ES-I3 (cell line): ENCODE measurements at regions not wholly inside any gene's neighbourhood (a gene's known extent, or its start where the extent isn't known, plus 50 kb on each side); places are given as distances from the start of the nearest gene placed in this dataset.
"Not testable (repeated sequence)": the region's sequence is repeated elsewhere in the genome, so short reads cannot be mapped to it uniquely, and the experiment has no call there.

ENCODE experiments used
- H3K36me3 ChIP-seq: 2 replicates; pipeline ENCODE4 v1.6.1; 2013; ENCODE audit warnings: mild to moderate bottlenecking, low read length, control low read depth, moderate library complexity; ENCODE audit not compliant: insufficient read depth
- H3K4me1 ChIP-seq: 2 replicates; pipeline ENCODE4 v1.6.1; 2013; ENCODE audit warnings: mild to moderate bottlenecking, control low read depth, low read length; ENCODE audit not compliant: insufficient read depth
- H3K9ac ChIP-seq: 2 replicates; pipeline ENCODE4 v1.6.1; 2013; ENCODE audit warnings: low read depth, mild to moderate bottlenecking, low read length, moderate library complexity
- H3K9me3 ChIP-seq: 2 replicates; pipeline ENCODE4 v1.6.1; 2013; ENCODE audit warnings: mild to moderate bottlenecking, low read length, moderate library complexity; ENCODE audit not compliant: control insufficient read depth, insufficient read depth

GRCh38 chr3:28156599-28156998, 84.8 kb upstream of the CMC1 start:
- not testable (repeated sequence) for H3K4me1 ChIP-seq, H3K9ac ChIP-seq, H3K9me3 ChIP-seq, H3K36me3 ChIP-seq

DNA sequence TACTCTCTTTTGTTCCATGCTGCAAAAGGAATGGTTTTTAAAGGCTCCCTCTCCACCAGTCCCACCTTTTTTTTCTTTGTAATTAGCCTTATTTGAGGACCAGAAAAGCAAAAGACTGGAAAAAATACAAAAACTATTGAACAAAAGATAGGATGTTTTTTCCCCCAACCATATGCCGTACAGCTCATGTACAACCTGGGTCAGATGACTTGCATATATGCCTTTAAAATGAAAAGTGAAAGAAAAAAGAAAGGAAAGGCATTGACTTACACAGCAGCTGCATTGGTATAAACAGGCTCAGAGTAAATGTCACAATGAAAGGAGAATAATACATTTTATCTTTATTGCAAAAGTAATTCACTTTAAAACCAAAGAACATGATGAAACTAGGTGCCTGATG, 69.5 kb upstream of the CMC1 start:
- Histone ChIP-seq H3K4me1 (no peaks in the 10 kb centered on the region), H3K9ac (no peak overlapping the region), H3K36me3 (no peaks in the 10 kb centered on the region), H3K9me3 (no peaks in the 10 kb centered on the region)

DNA sequence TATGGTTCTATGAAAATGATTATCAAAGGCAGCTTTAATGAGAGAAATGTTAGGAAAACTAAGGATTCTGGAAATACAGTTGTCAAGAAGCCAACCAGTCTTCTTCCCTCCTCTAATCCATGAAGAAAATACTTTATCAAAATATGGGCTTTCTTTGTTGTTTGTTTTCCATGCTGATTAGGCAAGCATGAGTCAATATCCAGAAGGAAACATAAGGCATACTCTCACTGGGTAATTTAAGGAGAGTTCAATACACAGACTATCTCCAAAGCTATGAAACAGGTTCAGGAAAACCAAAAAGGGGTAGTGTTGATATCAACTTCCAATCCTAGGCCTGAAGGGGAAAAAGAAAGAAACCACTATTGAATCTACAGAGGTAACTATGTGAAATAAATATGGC, 68.7 kb upstream of the CMC1 start:
- H3K9me3 ChIP-seq = no peaks in the 10 kb centered on the region
- H3K9ac ChIP-seq = no peak overlapping the region
- H3K4me1 ChIP-seq = no peaks in the 10 kb centered on the region
- no peaks in the 10 kb centered on the region for H3K36me3 ChIP-seq

GRCh38 chr3:28173836-28174235, 67.6 kb upstream of the CMC1 start:
- Histone ChIP-seq H3K9me3 (no peaks in the 10 kb centered on the region), H3K9ac (no peak overlapping the region), H3K36me3 (no peaks in the 10 kb centered on the region), H3K4me1 (no peaks in the 10 kb centered on the region)

DNA sequence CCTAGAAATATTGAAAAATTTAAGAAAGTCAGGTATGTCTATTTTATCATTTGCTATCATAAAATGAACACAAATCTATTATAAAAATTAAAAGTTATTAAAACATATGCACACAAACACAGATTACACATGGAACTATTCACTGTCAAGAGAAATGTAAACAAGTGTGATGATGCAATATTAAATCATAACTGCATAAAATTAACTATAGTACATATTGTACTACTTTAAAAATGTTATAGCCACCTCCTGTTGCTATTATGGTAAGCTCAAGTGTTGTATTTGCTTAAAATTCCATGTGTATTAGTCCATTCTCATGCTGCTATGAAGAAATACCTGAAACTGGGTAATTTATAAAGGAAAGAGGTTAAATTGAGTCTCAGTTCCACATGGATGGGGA, 54.7 kb upstream of the CMC1 start:
- no peaks in the 10 kb centered on the region for H3K36me3 ChIP-seq
- H3K9ac ChIP-seq = no peak overlapping the region
- H3K9me3 ChIP-seq = no peaks in the 10 kb centered on the region
- H3K4me1 ChIP-seq = no peaks in the 10 kb centered on the region

GRCh38 chr3:28188686-28189085, 52.7 kb upstream of the CMC1 start:
- Histone ChIP-seq H3K9me3 (no peaks in the 10 kb centered on the region), H3K4me1 (no peaks in the 10 kb centered on the region), H3K9ac (no peak overlapping the region), H3K36me3 (no peaks in the 10 kb centered on the region)

DNA sequence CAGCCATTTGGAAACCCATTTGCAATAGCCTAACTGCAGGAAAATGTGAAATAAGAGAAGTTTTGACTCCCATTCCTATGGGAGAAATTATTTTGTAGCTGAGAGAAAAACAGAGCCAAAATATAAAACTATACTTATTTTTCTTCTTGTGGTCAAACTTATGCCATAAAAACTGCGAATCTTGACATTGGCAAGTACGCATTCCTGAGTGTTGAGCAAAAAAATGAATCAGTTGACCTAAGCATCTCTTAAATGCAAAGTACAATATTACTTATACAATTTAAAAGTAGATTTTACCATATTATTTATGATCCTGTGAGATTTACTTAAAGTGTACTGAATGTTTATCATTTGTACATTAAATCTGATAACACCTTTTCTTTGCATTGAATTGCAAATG, 50.1 kb upstream of the CMC1 start:
- Histone ChIP-seq H3K9me3 (no peaks in the 10 kb centered on the region), H3K36me3 (no peaks in the 10 kb centered on the region), H3K4me1 (no peaks in the 10 kb centered on the region), H3K9ac (no peak overlapping the region)
